HG02798 (cell line): ENCODE measurements at regions not wholly inside any gene's neighbourhood (a gene's known extent, or its start where the extent isn't known, plus 50 kb on each side); places are given as distances from the start of the nearest gene placed in this dataset.
"Not testable (repeated sequence)": the region's sequence is repeated elsewhere in the genome, so short reads cannot be mapped to it uniquely, and the experiment has no call there.

Experiments
- ATAC-seq: cut with Tn5 transposase; IDR thresholded peaks from one replicate; pipeline ENCODE4 v1.9.1; 2021; ENCODE audit warnings: mild to moderate bottlenecking; ENCODE audit not compliant: unreplicated experiment, poor library complexity

DNA sequence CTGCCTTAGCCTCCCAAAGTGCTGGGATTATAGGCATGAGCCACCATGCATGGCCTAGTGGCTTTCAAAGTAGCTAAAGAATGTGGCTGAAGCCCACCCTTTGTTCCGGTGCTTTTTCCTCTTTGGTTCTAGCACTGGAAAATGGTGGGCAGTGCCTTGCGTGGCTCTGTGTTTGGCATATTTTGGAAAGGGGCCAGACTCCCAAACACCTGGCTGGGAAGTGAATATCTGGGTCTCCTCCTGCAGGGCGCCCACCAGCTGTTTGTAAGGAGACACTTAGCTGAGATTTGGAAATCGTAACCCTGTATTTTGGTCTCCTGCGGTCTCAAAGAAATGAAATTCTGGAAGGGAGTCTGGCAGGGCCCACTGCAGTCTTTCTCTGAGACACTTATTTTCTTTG lies 336.4 kb downstream of the IL20RB start:
- ATAC-seq = no peak

DNA sequence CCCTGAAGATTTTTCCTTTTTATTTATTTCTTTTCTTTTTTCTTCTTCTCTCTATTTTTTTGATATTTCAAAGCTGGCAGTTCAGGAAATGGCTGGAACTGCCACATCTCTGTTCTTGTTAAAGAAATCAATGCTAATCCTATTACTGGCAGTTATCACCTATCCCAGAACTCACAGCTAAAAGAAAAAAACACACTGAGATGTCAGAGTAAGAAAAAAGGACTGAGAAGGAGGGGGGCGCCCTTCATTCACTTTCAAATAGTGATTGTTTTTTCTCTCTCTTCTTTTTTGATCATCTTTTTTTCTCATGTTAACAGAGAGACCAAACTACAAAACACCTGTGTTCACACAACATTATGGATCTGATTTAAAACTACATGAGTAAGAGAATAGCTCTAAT lies 337.1 kb downstream of the IL20RB start:
- no peak for ATAC-seq

DNA sequence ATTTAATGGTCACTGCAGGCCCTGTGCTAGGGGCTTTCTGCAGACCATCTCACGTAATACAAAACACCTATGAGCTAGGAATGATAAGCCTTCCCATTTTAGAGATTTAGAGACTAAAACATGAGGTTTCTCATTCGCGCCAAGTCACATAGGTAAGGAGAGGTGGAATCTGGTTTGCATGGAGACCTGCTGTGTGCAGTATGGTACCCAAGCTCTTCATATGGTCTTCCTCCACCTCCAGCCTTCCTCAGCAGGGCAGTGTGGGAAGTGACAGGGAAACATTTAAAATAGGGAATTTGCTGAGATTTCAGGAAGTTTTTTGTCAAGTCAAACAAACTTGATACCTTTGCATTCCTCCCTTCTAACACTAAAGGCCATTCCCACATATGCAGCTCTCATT lies 337.6 kb downstream of the IL20RB start:
- no peak for ATAC-seq

DNA sequence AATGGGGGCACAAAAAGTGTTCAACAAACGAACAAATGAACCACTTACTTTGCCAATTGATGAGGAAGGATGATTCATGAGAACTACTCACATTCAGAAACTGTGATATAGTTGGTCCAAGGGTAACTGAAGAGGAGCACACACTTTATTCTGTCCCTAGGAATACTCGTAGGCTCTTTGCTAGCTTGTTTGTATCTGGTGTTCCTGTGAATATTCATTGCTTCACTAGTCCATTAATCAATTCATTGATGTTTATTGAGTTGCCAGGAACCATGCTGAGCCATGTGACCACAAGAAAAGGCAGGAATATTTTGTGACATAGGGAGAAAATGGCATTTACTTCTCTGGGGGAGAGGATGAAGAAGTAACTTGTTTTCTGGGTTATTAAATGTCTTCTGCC lies 338.3 kb downstream of the IL20RB start:
- ATAC-seq = no peak

DNA sequence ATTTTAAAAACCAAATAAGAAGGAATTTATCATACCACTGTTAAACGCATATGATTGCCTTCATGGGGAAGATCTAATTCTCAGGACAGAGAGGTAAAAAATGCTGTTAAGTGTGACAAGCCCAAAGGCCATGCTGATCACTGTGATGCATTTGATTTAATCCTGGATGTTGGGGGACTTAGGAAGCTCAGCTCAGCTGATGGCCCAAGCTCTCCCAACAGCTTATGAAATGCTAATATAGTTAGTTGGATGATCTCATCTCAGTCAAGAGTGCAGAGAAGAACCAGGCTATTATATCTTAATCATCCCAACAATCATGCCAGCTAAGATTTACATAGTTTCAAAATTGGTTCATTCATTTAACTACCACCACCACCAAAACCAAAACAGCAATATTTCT lies 340.0 kb downstream of the IL20RB start:
- ATAC-seq = no peak

DNA sequence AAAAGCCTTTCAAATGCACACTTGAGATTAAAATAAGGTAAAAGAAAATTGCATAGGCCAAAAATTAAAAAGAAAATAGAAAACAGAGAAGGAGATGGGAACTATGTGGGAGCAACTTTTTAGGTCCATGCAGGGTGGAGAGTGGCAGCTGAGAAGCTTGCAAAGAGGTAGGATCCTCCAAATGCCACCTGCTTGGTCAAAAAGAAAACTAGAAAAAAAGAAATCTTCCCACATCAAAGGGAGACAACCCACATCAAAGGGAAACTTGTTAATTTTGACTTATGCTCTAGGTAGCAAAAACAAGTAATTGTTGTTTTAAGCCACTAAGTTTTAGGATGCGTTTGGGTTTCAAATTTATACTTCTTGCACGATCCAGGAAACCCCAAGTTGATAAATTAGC lies 342.9 kb downstream of the IL20RB start:
- no peak for ATAC-seq

DNA sequence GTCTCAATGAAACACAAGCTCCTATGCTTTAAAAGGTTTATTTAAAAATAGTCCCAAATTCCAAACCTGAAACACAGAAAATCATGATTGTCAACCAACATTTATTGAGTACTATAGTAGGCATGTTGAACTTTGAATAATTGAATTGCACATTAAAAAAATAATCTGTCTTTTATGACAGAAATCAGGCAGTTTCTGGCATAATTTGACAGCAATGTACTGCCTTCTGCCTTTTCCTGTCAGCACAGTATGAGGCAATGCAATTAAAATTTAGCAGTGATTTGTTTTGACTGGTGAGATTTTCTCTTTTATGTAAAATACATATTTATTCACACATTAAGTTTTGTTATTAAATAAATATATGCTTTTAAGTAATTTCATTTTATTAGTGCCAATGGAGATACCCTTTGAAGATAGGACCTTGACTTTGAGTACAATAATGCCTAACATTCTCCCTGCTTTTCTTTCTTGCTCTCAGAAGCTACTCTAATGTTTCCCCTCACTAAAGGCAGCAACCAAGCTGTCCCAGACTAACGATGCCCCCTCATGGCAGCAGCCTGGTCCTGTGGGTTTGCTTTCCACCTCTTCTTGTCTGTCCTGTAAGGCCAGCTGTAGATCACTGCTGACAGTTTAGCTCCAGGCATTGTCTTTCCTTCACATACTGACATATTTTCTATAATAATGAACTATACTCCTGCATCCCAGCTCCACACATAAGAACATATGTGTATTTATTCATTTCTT lies 346.7 kb downstream of the IL20RB start:
- ATAC-seq = no peak

DNA sequence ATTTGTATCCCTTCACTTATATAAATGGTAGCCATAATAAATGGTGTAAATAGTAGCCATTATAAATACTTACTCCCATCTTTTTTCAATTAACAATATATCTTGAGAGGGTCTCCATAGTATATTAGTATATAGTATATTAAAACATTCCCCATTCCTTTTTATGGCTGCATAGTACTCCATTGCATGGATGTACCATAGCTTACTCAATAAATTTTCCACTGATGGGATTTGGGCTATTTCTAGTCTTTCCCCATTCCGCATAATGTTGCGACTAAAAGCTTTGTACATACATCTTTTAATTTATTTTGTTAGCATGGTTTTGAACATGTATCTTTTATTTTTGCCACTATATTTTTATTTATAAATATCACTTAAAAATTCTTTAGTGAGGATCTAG lies 366.3 kb downstream of the IL20RB start:
- ATAC-seq = no peak

DNA sequence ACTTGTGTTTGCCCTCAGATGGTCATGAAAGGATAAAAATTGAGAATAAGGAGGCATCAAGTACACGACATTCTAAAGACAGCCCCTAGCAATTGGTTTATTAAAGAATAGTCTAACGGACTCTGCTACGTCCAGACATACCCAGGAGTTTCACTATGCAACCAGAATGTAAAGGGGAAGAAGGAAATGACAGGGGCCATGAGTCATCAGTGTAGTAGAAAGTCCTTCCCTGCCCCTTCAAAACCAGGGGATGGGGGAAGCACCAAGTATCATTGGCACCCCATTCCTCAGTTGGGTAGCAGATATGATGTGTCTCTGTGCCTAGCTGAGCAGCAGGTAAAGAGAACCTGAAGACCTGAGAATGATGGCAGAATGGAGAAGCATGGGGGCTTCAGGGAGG lies 367.4 kb downstream of the IL20RB start:
- peak; percentile 73 for ATAC-seq

DNA sequence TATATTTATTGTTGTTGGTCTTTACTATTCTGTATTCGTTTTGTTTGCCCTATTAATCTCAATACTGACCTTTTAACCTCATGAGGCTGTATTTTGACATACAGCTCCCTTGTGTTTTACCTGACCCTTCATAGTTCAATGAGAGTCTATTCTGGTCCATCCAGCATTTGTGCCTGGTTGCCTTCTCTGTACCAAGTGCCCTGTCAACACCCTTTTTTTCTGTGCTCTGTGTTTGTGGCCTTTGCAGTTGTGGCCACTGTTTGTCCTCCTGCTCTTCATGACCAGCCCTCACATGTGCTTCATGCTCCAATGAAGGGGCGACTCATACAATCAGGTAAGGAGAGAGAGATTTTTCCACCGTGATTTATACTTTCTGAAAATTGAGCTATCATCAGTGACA lies 368.2 kb downstream of the IL20RB start:
- no peak for ATAC-seq

DNA sequence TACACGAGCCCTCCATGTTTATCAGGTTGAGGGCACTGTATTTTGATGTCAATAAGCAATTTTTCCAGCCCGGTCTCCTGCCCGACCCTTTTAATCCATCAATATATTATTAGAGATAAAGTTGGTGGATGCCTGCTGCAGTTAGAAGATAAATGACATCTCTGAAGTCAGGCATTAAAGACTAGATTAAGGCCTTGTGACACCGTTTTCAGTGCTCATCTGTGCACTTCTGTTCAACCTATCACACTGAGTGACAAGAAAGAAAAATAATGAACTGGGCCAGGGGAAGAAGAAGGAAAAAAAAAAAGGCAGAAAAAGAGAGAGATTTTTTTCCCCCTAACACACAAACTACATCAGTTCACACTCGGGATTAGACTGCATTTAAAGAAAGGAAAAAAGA lies 371.8 kb downstream of the IL20RB start:
- ATAC-seq = no peak

DNA sequence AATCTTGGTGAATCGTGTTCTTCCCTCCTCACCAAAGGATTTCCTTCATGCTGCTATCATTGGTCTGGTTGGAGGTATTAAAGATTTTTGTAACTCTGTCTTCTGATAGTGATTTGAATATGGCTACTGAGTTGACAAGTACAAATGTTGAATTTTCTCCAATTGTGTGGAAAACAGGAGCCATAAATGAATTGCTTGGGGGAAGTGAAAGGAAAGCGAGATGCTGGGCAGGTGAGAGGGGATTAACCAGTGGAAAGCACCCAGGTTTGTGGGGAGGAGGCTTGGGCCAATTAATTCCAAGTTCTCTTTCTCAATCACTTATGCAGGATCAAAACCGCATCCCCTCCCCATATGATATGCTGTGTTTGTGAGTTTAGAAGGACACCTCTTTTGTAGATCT lies 372.5 kb downstream of the IL20RB start:
- ATAC-seq = peak; percentile 32

DNA sequence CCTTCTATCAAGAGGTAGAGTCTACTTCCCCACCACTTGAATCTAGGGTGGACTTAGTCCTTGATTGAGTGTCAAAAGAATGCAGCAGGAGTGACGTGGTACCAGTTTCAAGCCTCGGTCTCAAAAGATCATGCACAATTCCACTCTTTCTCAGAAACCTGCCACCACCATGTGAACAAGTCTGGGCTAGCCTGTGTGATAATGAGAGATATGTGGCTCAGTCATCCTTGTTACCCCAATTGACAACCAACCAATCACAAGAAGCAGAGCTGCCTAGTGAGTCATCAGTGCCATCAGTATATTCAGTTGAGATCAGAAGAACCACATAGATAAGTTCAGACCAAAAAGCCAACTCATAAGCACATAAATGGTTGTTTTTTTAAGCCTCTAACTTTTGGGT lies 374.5 kb downstream of the IL20RB start:
- ATAC-seq = peak; percentile 74

DNA sequence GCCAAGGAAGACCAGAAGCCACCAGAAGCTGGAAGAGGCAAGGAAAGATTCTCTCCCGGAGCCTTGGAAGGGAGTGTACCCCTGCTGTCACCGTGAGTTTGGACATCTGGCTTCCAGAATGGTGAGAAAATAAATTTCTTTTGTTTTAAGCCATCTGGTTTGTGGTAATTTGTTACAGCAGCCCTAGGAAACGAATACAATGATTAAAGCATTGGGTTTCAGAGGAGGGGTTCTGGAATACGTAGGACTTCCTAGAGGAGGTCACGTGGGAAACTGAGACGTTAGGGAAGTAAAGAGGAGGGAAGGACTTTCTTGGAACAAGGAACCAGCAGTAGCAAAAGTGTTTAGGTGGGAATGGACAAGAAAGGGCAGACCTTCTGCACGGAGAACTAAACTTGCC lies 377.7 kb downstream of the IL20RB start:
- ATAC-seq = no peak

DNA sequence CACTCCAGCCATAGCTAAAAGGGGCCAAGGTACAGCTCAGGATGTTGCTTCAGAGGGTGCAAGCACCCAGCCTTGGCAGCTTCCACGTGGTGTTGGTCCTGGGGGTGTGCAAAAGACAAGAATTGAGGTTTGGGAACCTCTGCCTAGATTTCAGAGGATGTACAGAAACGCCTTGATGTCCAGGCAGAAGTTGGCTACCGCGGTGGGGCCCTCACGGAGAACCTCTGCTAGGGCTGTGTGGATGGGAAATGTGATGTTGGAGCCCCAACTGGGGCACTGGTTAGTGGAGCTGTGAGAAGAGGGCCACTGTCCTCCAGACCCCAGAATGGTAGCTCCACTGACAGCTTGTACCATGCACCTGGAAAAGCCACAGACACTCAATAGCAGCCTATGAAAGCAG lies 380.6 kb downstream of the IL20RB start:
- ATAC-seq = not testable (repeated sequence)

DNA sequence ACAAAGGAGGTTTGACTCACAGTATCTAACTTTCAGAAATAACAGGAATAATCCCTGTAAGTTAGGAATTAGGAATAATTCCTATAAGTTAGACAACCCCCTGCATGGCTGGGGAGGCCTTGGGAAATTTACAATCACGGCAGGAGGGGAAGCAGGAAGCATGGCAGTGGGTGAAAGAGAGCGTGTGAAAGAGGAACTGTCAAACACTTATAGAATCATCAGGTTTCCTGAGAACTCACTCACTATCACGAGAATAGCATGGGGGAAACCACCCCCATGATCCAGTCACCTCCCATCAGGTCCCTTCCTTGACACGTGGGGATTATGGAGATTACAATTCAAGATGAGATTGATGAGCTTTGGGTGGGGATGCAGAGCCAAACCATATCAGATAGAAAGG lies 385.5 kb downstream of the IL20RB start:
- no peak for ATAC-seq

DNA sequence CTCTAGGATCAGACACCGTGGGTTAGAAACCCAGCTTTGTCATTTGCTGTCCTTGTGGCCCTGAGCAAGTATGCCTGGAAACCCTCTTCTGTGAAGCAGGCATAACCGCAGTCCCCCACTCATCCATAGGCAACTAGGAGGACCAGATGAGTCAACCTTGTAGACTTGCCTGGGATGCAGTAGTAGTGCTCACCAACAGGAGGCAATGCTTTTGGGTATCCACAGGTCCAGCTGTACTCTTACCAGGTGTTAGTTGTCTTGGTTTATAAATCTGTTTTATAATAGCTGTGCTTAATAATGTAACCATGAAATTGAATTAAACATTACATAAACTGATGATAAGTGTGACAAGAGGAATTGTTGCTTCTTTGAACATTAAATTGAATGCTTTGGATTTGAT lies 389.3 kb downstream of the IL20RB start:
- no peak for ATAC-seq

DNA sequence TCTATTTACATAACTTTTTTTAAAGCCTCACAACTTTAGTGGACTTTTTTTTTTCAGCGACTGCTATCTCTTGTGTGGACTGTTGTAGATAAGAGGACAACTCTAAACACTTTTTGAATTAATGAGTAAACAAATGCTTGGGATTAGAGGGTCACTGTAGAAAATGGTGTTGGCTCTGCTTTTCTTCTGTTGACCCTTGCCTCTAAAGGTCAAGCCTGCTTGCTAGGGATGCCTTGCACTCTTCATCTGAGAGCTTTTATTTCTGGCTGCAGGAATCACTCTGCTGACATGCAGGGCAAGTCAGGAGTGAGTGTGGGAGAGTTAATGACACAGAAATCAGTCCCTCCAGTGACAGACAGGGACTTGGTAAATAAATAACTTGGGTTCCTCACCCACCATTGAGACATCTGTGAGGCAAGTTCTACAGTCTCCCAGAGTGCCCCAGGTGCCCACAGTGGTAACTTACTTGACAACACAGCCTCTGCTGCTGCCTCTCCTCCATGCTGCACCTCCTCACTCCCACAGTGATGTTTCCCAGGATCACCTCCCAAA lies 390.1 kb downstream of the IL20RB start:
- peak; percentile 48 for ATAC-seq

DNA sequence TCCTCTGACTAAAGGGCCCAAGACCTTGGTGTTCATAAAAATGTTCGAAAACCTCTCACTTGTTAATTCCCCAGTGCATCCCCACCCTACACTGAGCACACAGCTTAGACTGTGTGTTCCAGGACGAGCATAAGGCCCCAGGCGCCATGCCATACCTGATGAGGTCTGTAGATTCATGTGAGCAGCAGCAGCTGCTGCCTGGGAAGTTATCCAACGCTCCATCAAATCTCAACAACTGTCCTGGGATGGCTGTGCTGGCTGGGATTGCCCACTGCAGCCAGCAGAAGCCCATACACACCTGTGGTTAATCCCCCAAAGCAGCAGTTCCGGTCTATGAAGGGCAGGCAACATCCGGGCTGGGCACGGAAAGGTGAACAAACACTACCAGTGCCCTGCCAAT lies 391.2 kb downstream of the IL20RB start:
- no peak for ATAC-seq

DNA sequence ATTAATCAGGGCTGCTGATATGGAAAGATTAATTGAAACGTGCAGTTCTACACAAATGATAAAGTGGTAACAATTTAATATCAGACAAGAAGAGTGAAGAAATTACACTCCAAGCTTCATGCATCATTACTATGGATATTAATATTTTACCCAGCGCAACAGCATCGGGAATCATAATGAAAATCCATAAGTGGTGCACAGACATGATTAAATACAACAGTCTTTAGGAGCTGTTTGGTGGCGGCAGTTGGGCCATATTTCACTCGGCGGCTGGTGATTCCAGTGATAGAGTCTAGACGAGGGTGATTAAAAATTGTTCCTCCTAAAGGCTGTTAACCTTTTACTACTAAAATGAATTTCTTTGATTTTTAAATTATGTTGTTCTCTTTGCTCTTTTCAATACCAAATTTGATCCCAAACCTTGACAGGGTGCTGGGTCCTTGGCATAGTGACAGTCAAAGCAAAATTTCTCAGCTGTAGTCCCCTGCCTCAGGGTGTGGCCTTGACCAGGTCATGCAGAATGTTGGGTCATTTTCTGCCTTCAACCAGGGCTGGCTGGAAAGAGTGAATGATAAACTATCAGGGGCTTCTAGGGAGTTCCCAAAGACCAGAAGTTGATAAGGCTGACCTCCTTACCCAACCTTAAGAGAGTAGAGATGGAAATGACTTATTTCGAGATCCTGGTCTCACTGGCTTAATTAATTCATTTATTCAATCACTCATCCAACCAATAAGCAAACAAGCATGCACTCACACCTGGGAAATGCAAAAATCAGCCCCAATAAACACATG lies 392.0 kb downstream of the IL20RB start:
- ATAC-seq = peak; percentile 45

DNA sequence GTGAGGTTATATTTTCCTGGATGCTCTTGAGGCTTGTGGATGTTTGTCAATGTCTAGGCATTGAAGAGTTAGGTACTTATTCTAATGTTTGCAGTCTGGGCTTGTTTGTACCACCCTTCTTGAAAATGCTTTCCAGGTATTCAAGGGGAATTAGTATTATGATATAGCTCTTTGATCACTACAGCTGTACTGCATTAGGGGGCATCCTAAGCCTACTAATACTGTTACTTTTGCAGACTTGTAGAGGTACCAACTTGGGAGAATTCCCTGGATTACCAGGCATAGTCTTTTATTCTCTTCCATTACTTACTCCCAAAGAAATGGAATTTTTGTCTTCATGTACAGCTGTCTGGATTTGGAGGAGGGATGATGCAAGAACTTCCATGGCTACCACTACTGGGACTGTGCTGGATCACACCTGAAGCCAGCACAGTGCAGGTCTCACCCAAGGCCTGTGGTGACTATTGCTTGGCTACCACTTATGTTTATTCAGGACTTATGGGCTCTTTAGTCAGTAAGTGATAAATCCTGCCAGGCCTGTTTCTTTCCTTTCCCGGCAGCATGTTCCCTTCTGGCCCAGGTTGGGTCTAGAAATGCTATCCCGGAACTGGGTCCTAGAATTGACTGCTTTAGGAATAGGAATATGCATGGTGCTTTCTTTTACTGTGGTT lies 402.9 kb downstream of the IL20RB start:
- no peak for ATAC-seq
